ENCODE measurements at regions not wholly inside any gene's neighbourhood (a gene's known extent, or its start where the extent isn't known, plus 50 kb on each side); places are given as distances from the start of the nearest gene placed in this dataset.

DNA sequence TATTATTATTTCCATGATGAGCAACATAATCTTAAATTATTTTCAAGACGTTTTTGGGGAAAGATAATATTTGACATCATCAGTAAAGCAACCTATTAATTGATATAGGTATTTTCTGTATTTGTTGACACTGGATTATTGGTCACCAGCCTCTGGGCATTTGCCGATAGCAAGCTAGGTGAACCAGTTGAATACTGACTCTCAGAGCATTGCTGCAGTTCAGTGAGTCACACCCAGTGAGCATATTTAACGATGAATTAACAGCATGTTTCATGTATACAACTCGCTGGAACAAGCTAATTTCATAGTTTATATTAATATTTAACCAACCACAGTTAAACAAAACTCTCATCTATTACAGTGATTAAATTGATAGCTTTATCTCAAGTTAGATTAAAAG lies 1006.0 kb upstream of the DIAPH2 start (continued):
- no peak for TF ChIP-seq ZNF234 (CRISPR knock-in tag; conservative IDR thresholded peaks at IDR 0.05)
- TF ChIP-seq ASH2L (IDR thresholded peaks at IDR 0.05; ENCODE audit: insufficient read length, low read depth, low read length), result no peak
- TF ChIP-seq, protein P1, sequence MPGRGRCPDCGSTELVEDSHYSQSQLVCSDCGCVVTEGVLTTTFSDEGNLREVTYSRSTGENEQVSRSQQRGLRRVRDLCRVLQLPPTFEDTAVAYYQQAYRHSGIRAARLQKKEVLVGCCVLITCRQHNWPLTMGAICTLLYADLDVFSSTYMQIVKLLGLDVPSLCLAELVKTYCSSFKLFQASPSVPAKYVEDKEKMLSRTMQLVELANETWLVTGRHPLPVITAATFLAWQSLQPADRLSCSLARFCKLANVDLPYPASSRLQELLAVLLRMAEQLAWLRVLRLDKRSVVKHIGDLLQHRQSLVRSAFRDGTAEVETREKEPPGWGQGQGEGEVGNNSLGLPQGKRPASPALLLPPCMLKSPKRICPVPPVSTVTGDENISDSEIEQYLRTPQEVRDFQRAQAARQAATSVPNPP (CRISPR knock-in tag; IDR thresholded peaks at IDR 0.05), result no peak

DNA sequence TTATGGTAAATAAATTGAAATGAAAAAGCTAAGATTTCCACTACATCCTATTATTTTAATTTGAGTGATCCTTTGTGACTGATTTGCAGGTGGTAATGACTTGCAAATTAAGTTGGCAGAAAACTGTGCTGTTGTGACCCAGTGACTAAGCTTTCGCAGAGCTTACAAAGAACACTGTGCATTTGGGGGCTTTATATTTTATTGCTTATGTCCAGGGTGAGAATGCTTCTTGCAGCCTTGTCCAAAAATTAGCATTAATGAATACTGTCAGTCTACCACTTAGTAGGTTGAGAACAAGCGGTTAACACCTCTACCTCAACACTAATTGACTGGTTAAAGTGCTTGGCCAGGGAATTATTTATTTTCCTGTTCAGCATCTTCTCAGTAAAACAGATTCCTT lies 991.3 kb upstream of the DIAPH2 start:
- H4K20me1 ChIP-seq (ENCODE audit: insufficient read depth, low read length), result no peaks in the 10 kb centered on the region
- no peak overlapping the region for H2AFZ ChIP-seq (ENCODE audit: low read length)
- H3K4me1 ChIP-seq (ENCODE audit: insufficient read depth, low read length), result no peaks in the 10 kb centered on the region
- H3K9me3 ChIP-seq (ENCODE audit: low read length), result no peaks in the 10 kb centered on the region
- no peaks in the 10 kb centered on the region for H3K27me3 ChIP-seq (ENCODE audit: control insufficient read depth in 1 of 2, insufficient read depth in 2 of 2, low read length in 2 of 2)
- H3K79me2 ChIP-seq (ENCODE audit: insufficient read depth, low read length), result no peaks in the 10 kb centered on the region
- POLR2A ChIA-PET, result no interaction called here
- intact Hi-C loops (cut with micrococcal nuclease; ENCODE audit: unreplicated experiment) (no loop called here), in situ Hi-C loops (cut with HindIII; ENCODE audit: extremely low pct_ligation_motif_present, low pct_unique_long_range_greater_than_20kb) (no loop called here)
- 0% methylated on average over 1 of the region's 2 CpGs for whole genome bisulfite sequencing (ENCODE audit: low lambda C conversion rate)
- H3K4me3 ChIP-seq (replicated peaks in 1 of 3; ENCODE audit: insufficient read depth in 1 of 3, low read depth in 2 of 3, low read length in 3 of 3), result no peak overlapping the region
- DNase-seq (ENCODE audit: low spot score) (no peak), FAIRE-seq (no peak), ATAC-seq (no peak)
- CTCF ChIA-PET (ENCODE audit: low intra/inter-chr PET ratio, low total read pairs), result no interaction called here
- H3K36me3 ChIP-seq (replicated peaks in 1 of 2; ENCODE audit: control insufficient read depth in 1 of 2, insufficient read depth in 2 of 2, low read length in 2 of 2), result no peaks in the 10 kb centered on the region
- H3K4me2 ChIP-seq (ENCODE audit: low read depth, low read length), result no peak overlapping the region
- TF ChIP-seq, protein P2, sequence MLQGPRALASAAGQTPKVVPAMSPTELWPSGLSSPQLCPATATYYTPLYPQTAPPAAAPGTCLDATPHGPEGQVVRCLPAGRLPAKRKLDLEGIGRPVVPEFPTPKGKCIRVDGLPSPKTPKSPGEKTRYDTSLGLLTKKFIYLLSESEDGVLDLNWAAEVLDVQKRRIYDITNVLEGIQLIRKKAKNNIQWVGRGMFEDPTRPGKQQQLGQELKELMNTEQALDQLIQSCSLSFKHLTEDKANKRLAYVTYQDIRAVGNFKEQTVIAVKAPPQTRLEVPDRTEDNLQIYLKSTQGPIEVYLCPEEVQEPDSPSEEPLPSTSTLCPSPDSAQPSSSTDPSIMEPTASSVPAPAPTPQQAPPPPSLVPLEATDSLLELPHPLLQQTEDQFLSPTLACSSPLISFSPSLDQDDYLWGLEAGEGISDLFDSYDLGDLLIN (CRISPR knock-in tag; IDR thresholded peaks at IDR 0.05; ENCODE audit: borderline replicate concordance), result no peak
- TF ChIP-seq ZNF670 (CRISPR knock-in tag; IDR thresholded peaks at IDR 0.05; ENCODE audit: borderline replicate concordance) (no peak), HNF4G (IDR thresholded peaks at IDR 0.05; ENCODE audit: borderline replicate concordance, low read depth, low read length) (no peak), HNF4G (CRISPR knock-in tag; IDR thresholded peaks at IDR 0.05; ENCODE audit: borderline replicate concordance, low read depth) (no peak)
- no TSS peak for BruUV-seq (replicated peaks)
- H3K9ac ChIP-seq (ENCODE audit: insufficient read depth, low read depth, low read length), result no peak overlapping the region
- H3K27ac ChIP-seq (ENCODE audit: extremely low read length, insufficient read depth, low read length), result no peak overlapping the region

Data from HepG2 (cell line).